Activated CD8-positive, alpha-beta T cell treated with anti-CD3 and anti-CD28 coated beads for 36 hours (primary cell): ENCODE measurements at regions not wholly inside any gene's neighbourhood (a gene's known extent, or its start where the extent isn't known, plus 50 kb on each side); places are given as distances from the start of the nearest gene placed in this dataset.

Experiments
- ATAC-seq: fragments of 200-7000 bp; cut with Tn5 transposase; one replicate; pipeline ENCODE4 v1.10.0; 2021; ENCODE audit warnings: mild to moderate bottlenecking, moderate library complexity
- CTCF ChIA-PET: fragments of 350-600 bp; sonication (Branson Sonifier 250); formaldehyde crosslinking; loops from one replicate; lab custom pipeline; 2021; ENCODE audit warnings: antibody characterized with exemption; lab: Charles Lee
- POLR2A ChIA-PET: fragments of 350-600 bp; sonication (Branson Sonifier 250); formaldehyde crosslinking; loops from one replicate; lab custom pipeline; 2021; ENCODE audit warnings: antibody characterized with exemption; lab: Charles Lee
- DNase-seq: peaks from one replicate; pipeline ENCODE4 v3.0.0-alpha.2; 2020
- H3K27ac Mint-ChIP-seq: one replicate; pipeline ENCODE4 v1.8.0; 2021; ENCODE audit warnings: mild to moderate bottlenecking, mixed read lengths
- H3K27me3 Mint-ChIP-seq: one replicate; pipeline ENCODE4 v1.8.0; 2021; ENCODE audit warnings: mixed read lengths
- H3K36me3 Mint-ChIP-seq: one replicate; pipeline ENCODE4 v1.8.0; 2021; ENCODE audit warnings: low read depth, mixed read lengths
- H3K4me1 Mint-ChIP-seq: one replicate; pipeline ENCODE4 v1.8.0; 2021; ENCODE audit warnings: low read depth, mixed read lengths
- H3K4me3 Mint-ChIP-seq: one replicate; pipeline ENCODE4 v1.8.0; 2021; ENCODE audit warnings: mild to moderate bottlenecking, moderate library complexity, mixed read lengths
- H3K9me3 Mint-ChIP-seq: one replicate; pipeline ENCODE4 v1.8.0; 2021; ENCODE audit warnings: mixed read lengths
- intact Hi-C: fragments of 100-400 bp; cut with micrococcal nuclease; formaldehyde crosslinking; loops from one replicate; pipeline ENCODE4 v1.10.0; 2022
- TF ChIP-seq, protein P1 (sequence below): fragments of 200-600 bp; IDR thresholded peaks from one replicate; pipeline ENCODE4 v1.8.0; 2022; ENCODE audit warnings: antibody characterized with exemption, mild to moderate bottlenecking

DNA sequence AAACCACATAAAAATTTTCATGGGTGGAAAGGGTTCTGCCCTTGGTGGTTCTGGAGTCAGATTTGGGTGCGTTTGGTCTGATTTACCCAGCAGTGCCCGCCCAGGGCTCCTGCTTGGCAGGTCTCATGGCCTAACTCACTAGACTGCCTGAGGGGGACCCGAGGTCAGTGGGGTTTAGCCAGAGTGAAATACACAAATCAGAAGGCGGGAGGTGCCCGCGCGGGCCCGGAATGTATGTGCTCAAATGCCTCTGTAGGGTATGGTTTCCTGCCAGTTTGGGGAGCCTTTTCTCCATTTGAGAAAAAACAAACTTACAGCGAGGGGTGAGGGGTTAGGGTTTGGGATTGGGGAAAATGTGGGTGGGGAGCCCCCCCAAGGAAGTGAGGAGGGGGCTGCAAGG, 70.9 kb upstream of the POLG start:
- ChIA-PET POLR2A (no interaction called here), CTCF (interaction anchor here (1.5 to 5.4 kb wide), 2 partner anchors 9 to 47 kb away, joined by 5 to 63 read pairs; no protein-coding TSS in a partner anchor)
- Mint-ChIP-seq H3K4me1 (peaks cover 37% of the 10 kb centered on the region), H3K27me3 (peaks cover 91% of the 10 kb centered on the region), H3K36me3 (no peaks in the 10 kb centered on the region), H3K4me3 (no peak overlapping the region), H3K27ac (no peak overlapping the region), H3K9me3 (no peaks in the 10 kb centered on the region)
- intact Hi-C loops = no loop called here
- TF ChIP-seq, protein P1, sequence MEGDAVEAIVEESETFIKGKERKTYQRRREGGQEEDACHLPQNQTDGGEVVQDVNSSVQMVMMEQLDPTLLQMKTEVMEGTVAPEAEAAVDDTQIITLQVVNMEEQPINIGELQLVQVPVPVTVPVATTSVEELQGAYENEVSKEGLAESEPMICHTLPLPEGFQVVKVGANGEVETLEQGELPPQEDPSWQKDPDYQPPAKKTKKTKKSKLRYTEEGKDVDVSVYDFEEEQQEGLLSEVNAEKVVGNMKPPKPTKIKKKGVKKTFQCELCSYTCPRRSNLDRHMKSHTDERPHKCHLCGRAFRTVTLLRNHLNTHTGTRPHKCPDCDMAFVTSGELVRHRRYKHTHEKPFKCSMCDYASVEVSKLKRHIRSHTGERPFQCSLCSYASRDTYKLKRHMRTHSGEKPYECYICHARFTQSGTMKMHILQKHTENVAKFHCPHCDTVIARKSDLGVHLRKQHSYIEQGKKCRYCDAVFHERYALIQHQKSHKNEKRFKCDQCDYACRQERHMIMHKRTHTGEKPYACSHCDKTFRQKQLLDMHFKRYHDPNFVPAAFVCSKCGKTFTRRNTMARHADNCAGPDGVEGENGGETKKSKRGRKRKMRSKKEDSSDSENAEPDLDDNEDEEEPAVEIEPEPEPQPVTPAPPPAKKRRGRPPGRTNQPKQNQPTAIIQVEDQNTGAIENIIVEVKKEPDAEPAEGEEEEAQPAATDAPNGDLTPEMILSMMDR = no peak
- DNase-seq (no peak), ATAC-seq (no peak)

DNA sequence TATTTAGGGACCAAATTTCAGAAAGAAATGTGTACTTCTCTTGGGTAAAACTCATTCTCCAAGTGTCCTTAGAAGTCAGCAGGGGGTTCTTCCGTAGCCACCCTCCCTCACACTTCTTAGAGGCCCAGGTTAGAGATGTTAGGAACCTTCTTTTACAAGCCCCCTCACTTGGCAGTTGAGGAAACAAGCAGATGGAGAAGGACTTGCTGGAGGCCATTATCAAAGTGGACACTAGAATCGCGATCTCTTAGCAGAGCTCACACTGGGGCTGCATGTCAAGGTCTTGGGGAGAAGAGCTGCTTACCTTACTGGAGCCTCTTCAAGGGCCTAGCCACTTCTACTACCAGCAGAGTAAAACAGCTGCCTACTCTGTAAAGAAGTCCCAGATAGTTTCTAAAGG, 69.4 kb upstream of the POLG start:
- ATAC-seq = no peak
- Mint-ChIP-seq H3K9me3 (no peaks in the 10 kb centered on the region), H3K4me3 (no peak overlapping the region)

DNA sequence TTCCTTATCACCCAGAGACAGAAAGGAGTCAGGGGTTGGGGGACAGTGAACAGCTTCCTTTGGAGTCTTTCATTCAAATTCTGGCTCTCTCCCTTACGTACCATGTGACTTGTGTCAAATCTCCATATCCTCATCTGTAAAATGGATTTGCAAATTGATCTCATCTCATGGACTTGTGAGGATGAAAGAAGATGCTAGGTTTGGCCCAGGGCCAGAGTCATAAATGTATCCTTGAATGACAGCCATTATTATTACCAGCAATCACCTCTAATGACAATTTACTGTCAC, 67.8 kb upstream of the POLG start:
- H3K4me3 Mint-ChIP-seq = no peak overlapping the region
- H3K4me1 Mint-ChIP-seq = peaks cover 22% of the 10 kb centered on the region
- ChIA-PET CTCF (interaction anchor here (1.2 to 5.4 kb wide), 2 partner anchors 10 to 44 kb away, joined by 3 to 63 read pairs; no protein-coding TSS in a partner anchor), POLR2A (interaction anchor here (0.9 to 2.3 kb wide), 2 partner anchors 11 to 22 kb away, joined by 3 to 7 read pairs; no protein-coding TSS in a partner anchor)
- TF ChIP-seq, protein P1 = no peak
- intact Hi-C loops = no loop called here
- DNase-seq = no peak
- no peaks in the 10 kb centered on the region for H3K9me3 Mint-ChIP-seq
- no peak overlapping the region for H3K27ac Mint-ChIP-seq
- H3K36me3 Mint-ChIP-seq = no peaks in the 10 kb centered on the region
- peaks cover 79% of the 10 kb centered on the region for H3K27me3 Mint-ChIP-seq
- ATAC-seq = no peak

More for the DNA sequence above, 69.4 kb upstream of the POLG start:
- intact Hi-C loops = no loop called here
- no peaks in the 10 kb centered on the region for H3K36me3 Mint-ChIP-seq
- ChIA-PET CTCF (interaction anchor here (0.8 to 5.4 kb wide), 4 partner anchors 13 to 46 kb away, joined by 3 to 63 read pairs (median 4); no protein-coding TSS in a partner anchor), POLR2A (interaction anchor here (2.3 kb wide), 1 partner anchor 24 kb away, joined by 7 read pairs; no protein-coding TSS in a partner anchor)
- TF ChIP-seq, protein P1 = no peak
- no peak overlapping the region for H3K27ac Mint-ChIP-seq
- peaks cover 81% of the 10 kb centered on the region for H3K27me3 Mint-ChIP-seq
- DNase-seq = no peak
- peaks cover 35% of the 10 kb centered on the region for H3K4me1 Mint-ChIP-seq

DNA sequence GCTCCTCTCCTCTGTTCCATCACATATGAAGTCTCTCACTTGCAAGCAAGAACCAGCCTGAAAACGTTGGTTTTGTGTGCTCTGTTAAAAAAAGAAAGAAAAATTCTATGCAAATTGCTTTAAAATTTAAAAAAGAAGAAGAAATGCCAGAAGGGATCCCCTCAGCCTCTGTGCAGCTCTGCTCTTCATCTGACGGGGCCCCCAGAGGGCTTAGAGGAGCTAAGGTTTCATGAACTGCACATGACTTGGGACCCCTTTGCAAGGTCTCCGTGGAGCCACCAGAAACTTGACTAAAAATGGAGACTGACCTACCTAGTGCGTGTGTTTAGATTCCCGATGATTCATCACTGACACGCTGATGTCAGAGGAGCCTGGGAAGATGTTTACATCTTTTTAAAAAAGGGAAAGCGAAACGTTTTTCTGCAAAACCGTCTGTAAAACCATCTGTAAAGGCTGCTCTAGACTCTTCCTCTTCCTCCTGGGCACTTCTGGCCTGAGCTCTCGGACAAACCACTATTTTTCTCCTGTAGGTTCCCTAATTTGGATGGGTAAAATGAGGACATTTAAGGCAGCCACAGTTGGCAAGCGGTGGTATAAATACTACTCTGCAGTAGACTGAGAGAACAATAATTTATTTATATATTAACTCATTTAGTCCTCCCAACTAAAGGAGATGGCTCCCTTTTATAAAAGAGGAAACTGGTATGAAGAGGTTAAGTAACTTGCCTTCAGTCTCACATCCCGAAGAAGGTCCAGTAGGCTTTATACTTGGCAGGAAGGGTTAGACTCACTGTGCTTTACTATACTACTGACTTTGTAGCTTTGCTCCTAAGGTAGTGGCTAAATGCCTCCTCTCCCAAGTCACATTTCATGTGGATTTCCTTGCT, 67.2 kb upstream of the POLG start:
- TF ChIP-seq, protein P1 = no peak
- Mint-ChIP-seq H3K4me3 (no peak overlapping the region), H3K4me1 (peaks cover 20% of the 10 kb centered on the region), H3K36me3 (no peaks in the 10 kb centered on the region), H3K27me3 (peaks cover 78% of the 10 kb centered on the region), H3K27ac (no peak overlapping the region), H3K9me3 (no peaks in the 10 kb centered on the region)
- ChIA-PET POLR2A (interaction anchor here (0.7 to 2.3 kb wide), 3 partner anchors 10 to 22 kb away, joined by 3 to 7 read pairs (median 3); no protein-coding TSS in a partner anchor), CTCF (interaction anchor here (0.7 to 5.4 kb wide), 7 partner anchors 9 to 63 kb away, joined by 3 to 63 read pairs (median 3); no protein-coding TSS in a partner anchor)
- no peak for ATAC-seq
- no peak for DNase-seq
- intact Hi-C loops = no loop called here
